ENCODE measurements at regions not wholly inside any gene's neighbourhood (a gene's known extent, or its start where the extent isn't known, plus 50 kb on each side); places are given as distances from the start of the nearest gene placed in this dataset.
A peak's percentile ranks its signal among the peaks of the same experiment; 100 is the strongest.

DNA sequence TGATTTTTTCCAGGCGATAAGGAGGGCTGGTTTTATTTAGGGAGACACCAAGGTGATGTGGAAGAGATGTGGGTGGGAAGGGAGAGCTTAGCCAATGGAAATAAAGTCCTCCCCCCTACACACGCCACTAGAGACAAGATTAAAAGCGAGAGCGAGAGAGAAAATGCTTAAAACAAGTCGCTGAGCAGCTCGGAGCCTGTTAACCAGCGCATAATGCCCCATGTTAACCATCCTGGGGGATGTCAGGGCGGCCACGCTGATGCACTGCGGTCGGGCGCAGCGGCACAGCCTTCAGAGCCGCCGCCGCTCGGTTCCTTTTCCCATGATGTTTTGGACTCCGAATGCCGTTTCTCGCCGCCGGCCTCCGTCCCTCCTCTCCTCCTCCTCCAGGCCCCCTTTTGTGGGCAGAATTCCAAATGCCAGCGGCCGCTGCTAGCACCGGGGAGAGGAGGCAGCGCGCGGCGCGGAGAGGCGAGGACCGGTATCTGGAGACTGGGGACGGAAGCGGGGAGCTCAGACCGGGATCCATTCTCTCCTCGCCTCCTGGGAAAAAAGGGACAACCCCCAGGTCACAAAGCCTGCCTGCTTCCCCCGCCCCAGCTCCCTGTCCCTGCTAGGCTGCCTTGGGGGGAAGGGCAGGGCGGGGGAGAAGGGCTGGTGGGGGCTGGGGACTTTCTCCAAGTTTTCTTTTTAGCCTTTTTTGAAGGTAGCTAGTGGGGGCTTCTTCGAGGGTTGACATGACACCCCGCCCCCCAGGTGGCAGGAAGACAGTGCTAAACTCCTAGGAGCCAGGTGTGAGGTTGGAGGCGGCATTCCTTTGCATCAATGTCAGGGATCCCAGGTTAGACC, 98.1 kb upstream of the CCL2 start:
- no peak for DNase-seq

DNA sequence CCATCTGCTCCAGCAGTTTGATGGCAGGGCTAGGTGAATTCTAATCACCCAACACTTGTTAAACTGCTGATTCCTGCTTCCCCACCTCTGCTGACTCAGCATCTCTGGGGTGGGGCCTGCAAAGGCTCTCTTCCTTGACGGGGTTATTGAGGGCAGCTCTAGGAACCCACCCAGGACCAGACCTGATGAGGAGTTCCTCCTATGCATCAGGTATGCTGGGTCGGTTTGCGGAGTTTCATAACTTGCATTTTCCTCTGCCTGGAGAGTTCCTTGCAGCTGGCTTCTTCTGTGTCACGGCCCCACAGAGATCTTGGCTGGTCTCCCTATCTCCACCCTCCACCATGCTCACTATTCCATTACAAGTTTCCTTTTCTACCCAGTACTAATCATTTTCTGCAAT, 93.4 kb upstream of the CCL2 start:
- DNase-seq: no peak

GRCh38 chr17:34163123-34163522, 92.0 kb upstream of the CCL2 start:
- no peak for DNase-seq

GRCh38 chr17:34163646-34164045, 91.4 kb upstream of the CCL2 start:
- peak; percentile 50 to 63 (median 62) for DNase-seq

DNA sequence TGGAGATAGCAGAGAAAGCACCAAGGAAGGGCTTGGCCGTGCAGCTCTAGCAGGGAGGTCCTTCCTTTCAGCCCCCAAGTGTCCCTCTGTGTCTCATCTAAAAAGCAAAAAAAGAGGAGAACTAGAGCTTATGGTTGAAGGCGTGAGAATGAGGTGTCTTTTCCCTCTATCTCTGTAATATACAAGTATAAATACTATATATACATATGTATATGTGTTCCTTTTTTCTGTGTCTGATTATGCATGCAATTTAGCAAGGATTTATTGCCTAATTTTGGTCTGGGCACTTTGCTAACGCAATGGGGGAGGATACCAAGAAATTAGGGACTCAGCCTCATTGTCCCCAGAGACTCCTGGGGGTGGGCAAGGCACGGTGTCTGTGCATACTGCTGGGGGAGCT, 90.2 kb upstream of the CCL2 start:
- DNase-seq: no peak

GRCh38 chr17:34166352-34166751, 88.7 kb upstream of the CCL2 start:
- no peak for DNase-seq

GRCh38 chr17:34167354-34167753, 87.7 kb upstream of the CCL2 start:
- DNase-seq: no peak

DNA sequence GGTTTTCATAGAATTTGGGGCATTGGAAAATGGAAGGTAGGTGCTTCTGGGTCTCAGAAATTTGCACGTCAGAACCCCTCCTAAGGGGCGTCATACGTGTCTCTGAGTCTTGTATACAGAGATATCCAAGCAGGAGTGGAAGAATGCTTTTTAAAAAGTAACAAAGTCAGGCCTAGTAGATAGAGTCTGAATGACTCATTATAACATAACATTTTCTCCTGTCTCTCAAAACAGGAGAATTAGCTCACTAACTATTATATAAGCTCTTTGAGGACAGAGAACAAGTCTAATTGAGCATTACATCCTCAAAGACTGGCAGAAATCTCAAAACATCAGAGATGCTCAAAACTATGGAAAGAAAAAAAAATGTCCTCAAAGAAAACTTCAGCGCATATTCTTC, 86.1 kb upstream of the CCL2 start:
- no peak for DNase-seq

DNA sequence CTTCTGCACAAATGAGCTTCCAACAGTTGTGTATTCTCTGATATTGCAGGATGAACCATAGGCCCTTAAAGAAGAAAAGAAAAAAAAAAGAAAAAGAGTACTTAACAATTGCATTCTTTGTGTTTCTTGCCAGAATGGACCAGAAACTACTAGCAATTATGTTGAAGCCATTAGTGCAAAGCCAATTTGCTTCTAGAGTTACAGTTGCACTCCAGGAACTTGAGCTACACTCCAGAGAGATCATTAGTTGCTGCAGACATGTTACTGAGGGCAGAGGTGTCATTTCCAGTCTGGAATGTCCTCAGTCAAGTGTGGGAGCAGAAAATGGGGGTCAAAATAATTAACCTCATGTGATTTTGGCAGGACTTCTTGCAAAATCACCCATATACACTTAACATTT, 85.6 kb upstream of the CCL2 start:
- DNase-seq: no peak

- DNase-seq: peak; percentile 80 to 91 (median 84)
Measured at GRCh38 chr17:34171245-34171818, 83.8 kb upstream of the CCL2 start.

GRCh38 chr17:34172390-34172918, 82.6 kb upstream of the CCL2 start:
- DNase-seq: peak; percentile 28 to 32 (median 31)

DNA sequence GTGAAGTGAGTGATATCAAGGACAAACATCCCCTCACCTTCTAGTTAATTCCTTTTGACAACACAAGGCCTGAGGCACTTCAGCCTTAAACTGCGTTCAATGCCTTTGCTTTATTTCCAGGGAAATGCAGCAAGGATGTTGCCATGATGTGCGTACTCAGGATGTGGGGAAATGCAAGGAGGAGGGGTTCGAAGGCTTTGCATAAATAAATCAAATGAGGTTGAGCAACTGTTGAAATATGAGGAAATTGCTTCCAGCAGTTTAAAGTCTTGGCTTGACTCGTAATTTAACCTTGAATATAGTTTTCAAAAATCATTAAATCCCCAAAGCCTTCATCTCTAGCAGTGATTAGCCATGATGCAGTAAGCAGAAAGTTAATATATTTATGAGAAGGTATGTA, 81.8 kb upstream of the CCL2 start:
- peak; percentile 38 to 47 (median 43) for DNase-seq

- DNase-seq: no peak
Measured at GRCh38 chr17:34174496-34174895, 80.6 kb upstream of the CCL2 start.

DNA sequence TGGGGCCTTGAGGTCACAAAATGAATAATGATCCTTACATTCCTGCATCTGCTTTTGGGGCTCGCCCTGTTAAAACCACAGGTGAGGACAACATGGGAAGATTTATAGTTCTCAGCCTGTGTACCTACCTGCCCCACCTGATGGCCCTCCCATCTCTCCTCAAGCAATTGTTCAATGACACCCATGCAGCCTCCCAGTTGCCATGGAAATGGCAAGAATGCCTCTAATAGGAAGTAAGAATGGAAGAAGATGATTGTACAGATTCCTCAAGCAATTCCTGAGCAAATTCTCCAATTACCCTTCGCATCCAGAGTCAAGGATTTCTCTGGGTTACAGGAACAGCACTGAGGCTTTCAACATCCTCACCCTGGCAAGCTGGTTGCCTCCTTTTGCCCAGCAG, 78.6 kb upstream of the CCL2 start:
- DNase-seq: no peak

- DNase-seq: peak in 2 of 3 donors; percentile 33 to 43
Measured at GRCh38 chr17:34177642-34178041, 77.4 kb upstream of the CCL2 start.

GRCh38 chr17:34178092-34178491, 77.0 kb upstream of the CCL2 start:
- DNase-seq: peak in 2 of 3 donors; percentile 24 to 36

GRCh38 chr17:34182036-34182803, 72.9 kb upstream of the CCL2 start:
- DNase-seq: peak in 1 of 3 donors; percentile 15

DNA sequence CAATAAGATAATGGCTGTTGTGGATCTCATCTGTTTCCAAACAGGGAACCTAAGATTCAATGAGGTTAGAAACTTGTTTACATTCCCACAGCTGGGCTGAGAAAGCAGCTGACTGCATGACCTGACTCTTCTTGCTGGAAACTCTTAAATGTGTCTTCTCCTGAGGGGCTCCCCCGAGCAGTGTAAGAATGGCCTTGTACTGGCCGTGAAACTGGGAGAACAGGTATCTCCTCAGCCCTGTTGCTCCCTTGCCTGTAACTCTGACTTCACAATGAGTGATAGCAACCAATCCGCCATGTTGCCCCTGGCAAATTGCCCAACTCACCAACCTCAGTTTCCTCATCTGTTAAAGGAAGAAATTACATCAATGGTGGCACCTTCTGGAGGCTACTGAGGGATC, 59.1 kb upstream of the CCL2 start:
- no peak for DNase-seq

DNA sequence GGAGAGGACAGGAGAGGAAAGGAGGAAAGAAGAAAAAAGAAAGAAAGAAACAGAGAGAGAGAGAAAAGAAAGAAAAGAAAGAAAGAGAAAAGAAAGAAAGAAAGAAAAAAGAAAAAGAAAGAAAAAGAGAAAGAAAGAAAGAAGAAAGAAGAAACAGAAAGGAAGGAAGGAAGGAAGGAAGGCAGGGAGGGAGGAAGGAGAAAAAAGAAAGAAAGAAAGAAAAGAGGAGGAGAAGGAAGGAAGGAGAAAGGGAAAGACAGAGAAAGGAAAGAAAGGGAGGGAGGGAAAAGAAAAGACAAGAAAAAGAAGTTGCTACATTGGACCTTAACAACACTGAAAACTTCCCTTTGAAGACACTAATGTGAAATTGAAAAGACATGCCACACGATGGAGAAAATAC, 56.6 kb upstream of the CCL2 start:
- DNase-seq: no peak

GRCh38 chr17:34199454-34199853, 55.6 kb upstream of the CCL2 start:
- DNase-seq: no peak

DNA sequence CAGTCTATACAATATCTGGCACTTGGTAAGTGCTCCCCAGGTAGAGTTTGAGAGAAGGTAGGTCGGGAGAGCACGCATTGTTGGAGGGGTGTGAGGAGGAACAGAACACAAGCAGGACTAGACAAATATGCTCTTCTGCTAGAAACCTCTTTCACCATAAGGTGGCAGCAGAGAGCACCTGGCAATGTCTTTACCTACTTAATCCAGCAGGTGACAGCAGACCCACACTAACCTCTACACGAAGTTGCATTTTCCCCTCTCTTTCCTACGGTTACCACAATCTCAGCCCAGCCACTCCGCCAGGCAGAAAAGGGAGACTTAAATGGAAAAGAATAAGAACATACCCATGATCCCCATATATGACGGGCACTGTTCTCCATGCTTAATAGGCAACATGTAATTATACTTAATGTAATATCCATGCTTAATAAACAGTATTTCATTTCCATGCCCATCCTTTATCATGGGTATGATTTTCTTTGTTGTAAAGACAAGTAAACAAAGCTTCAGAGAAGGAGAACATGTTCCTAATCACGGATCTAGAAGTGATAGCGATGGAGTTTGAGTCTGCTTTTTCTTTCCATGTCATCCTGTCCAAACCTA, 55.1 kb upstream of the CCL2 start:
- DNase-seq: peak; percentile 92 to 94 (median 92)

- DNase-seq: peak; percentile 89 to 97 (median 94)
Measured at GRCh38 chr17:34201225-34201624, 53.9 kb upstream of the CCL2 start.

DNA sequence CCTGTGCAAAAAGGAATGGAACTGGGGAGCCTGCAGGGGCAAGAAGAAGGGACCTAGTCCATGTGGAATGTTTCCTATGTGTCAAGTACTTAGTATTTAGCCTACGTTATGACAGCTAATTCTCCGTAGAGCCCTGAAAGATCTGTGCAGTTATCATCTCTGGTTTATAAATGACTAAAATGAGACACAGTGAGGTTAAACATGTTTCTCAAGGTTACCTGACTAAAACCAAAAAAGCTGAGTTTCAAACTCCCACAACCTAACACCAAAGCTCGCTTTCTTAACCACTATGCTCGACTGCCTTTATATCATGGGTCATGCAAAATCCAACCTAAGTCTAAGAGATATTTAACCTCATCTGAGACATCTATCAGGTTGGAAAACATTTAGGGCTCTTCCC, 53.3 kb upstream of the CCL2 start:
- DNase-seq: no peak

All from suppressor macrophage treated with lipopolysaccharide for 1 hour (primary cell).